Bronchial epithelial cell (primary cell): ENCODE measurements at regions not wholly inside any gene's neighbourhood (a gene's known extent, or its start where the extent isn't known, plus 50 kb on each side); places are given as distances from the start of the nearest gene placed in this dataset.
A peak's percentile ranks its signal among the peaks of the same experiment; 100 is the strongest.

Experiments
- DNase-seq: peaks from one replicate; pipeline ENCODE4 v3.0.0-alpha.2; 2010; ENCODE audit warnings: low read depth
- FAIRE-seq: peaks from 2 replicates; lab custom pipeline; 2011; peaks lifted over from hg19 to GRCh38; lab: Jason Lieb, UNC
- H3K27me3 ChIP-seq: 2 replicates; pipeline ENCODE4 v1.5.1; 2011; ENCODE audit warnings: low read length; ENCODE audit not compliant: control insufficient read depth, insufficient read depth
- H3K36me3 ChIP-seq: 2 replicates; pipeline ENCODE4 v1.5.1; 2011; ENCODE audit warnings: low read length; ENCODE audit not compliant: control insufficient read depth, insufficient read depth
- H3K4me3 ChIP-seq: 2 replicates; pipeline ENCODE4 v1.5.1; 2011; ENCODE audit warnings: mild to moderate bottlenecking, low read depth, low read length, control low read depth
- TF ChIP-seq, protein P1 (sequence below): IDR thresholded peaks from 2 replicates; pipeline ENCODE4 v1.5.1; 2011; ENCODE audit warnings: mild to moderate bottlenecking, moderate library complexity, low read length, control low read depth, inconsistent platforms; ENCODE audit not compliant: insufficient read depth, severe bottlenecking

- TF ChIP-seq, protein P1, sequence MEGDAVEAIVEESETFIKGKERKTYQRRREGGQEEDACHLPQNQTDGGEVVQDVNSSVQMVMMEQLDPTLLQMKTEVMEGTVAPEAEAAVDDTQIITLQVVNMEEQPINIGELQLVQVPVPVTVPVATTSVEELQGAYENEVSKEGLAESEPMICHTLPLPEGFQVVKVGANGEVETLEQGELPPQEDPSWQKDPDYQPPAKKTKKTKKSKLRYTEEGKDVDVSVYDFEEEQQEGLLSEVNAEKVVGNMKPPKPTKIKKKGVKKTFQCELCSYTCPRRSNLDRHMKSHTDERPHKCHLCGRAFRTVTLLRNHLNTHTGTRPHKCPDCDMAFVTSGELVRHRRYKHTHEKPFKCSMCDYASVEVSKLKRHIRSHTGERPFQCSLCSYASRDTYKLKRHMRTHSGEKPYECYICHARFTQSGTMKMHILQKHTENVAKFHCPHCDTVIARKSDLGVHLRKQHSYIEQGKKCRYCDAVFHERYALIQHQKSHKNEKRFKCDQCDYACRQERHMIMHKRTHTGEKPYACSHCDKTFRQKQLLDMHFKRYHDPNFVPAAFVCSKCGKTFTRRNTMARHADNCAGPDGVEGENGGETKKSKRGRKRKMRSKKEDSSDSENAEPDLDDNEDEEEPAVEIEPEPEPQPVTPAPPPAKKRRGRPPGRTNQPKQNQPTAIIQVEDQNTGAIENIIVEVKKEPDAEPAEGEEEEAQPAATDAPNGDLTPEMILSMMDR: no peak
- DNase-seq (no peak), FAIRE-seq (no peak)
- H3K4me3 ChIP-seq: no peak overlapping the region
- H3K36me3 ChIP-seq: no peaks in the 10 kb centered on the region
- no peaks in the 10 kb centered on the region for H3K27me3 ChIP-seq
These were observed 329.0 kb upstream of the MARCKS start for GRCh38 chr6:113528111-113528510.

- TF ChIP-seq, protein P1: no peak
- no peaks in the 10 kb centered on the region for H3K27me3 ChIP-seq
- H3K4me3 ChIP-seq: no peak overlapping the region
- DNase-seq: peak; percentile 76
- no peak for FAIRE-seq
- H3K36me3 ChIP-seq: no peaks in the 10 kb centered on the region
These were observed 327.9 kb upstream of the MARCKS start for GRCh38 chr6:113529196-113529595.

DNA sequence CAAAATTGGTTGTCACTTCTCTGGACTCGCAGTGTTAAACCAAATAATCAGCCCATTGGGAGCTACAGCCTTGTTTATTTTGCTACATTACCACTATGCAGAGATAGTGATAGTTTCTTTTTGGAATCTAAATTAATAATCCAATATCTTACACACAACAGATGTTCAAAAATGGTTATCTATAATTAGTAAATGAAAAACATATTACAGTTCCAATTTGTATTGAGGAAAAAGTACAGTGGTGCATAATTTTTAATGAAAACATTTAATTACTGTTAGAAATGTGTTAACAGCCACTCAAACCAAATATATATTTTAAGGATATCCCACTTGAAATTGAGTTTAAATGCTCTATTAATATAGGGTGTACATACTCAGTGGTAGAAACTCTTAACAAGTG lies 327.3 kb upstream of the MARCKS start:
- TF ChIP-seq, protein P1: no peak
- Histone ChIP-seq H3K36me3 (no peaks in the 10 kb centered on the region), H3K27me3 (no peaks in the 10 kb centered on the region), H3K4me3 (no peak overlapping the region)
- FAIRE-seq (no peak), DNase-seq (no peak)

- FAIRE-seq (no peak), DNase-seq (peak; percentile 94)
- H3K36me3 ChIP-seq: no peaks in the 10 kb centered on the region
- TF ChIP-seq, protein P1: no peak
- no peak overlapping the region for H3K4me3 ChIP-seq
- no peaks in the 10 kb centered on the region for H3K27me3 ChIP-seq
These were observed 326.4 kb upstream of the MARCKS start for GRCh38 chr6:113530769-113531168.

GRCh38 chr6:113539202-113539601 lies 317.9 kb upstream of the MARCKS start:
- H3K4me3 ChIP-seq: no peak overlapping the region
- TF ChIP-seq, protein P1: no peak
- no peaks in the 10 kb centered on the region for H3K36me3 ChIP-seq
- DNase-seq (no peak), FAIRE-seq (no peak)
- no peaks in the 10 kb centered on the region for H3K27me3 ChIP-seq

GRCh38 chr6:113539623-113540022 lies 317.5 kb upstream of the MARCKS start:
- no peak for DNase-seq
- H3K36me3 ChIP-seq: no peaks in the 10 kb centered on the region
- TF ChIP-seq, protein P1: no peak
- H3K27me3 ChIP-seq: no peaks in the 10 kb centered on the region
- no peak for FAIRE-seq
- no peak overlapping the region for H3K4me3 ChIP-seq
